H9 (cell line): ENCODE measurements at regions not wholly inside any gene's neighbourhood (a gene's known extent, or its start where the extent isn't known, plus 50 kb on each side); places are given as distances from the start of the nearest gene placed in this dataset.

Experiments
- DNase-seq: peaks from one replicate; pipeline ENCODE4 v3.0.0-alpha.2; 2017
- H2AFZ ChIP-seq: one replicate; pipeline ENCODE4 v1.6.1; 2013; ENCODE audit warnings: mild to moderate bottlenecking, low read length, control low read depth, moderate library complexity
- H2AK5ac ChIP-seq: 2 replicates; pipeline ENCODE4 v1.6.1; 2013; ENCODE audit warnings: low read length, control low read depth, mixed read lengths; ENCODE audit not compliant: insufficient read length
- H2BK120ac ChIP-seq: one replicate; pipeline ENCODE4 v1.6.1; 2013; ENCODE audit warnings: low read depth, mild to moderate bottlenecking, low read length, control low read depth, inconsistent platforms; ENCODE audit not compliant: poor library complexity, severe bottlenecking
- H2BK12ac ChIP-seq: 2 replicates; pipeline ENCODE4 v1.6.1; 2013; ENCODE audit warnings: low read length, control low read depth, mixed read lengths, low read depth; ENCODE audit not compliant: insufficient read length
- H2BK15ac ChIP-seq: 2 replicates; pipeline ENCODE4 v1.6.1; 2013; ENCODE audit warnings: low read depth, low read length, control low read depth
- H2BK20ac ChIP-seq: one replicate; pipeline ENCODE4 v1.6.1; 2013; ENCODE audit warnings: low read depth, mild to moderate bottlenecking, low read length, control low read depth, inconsistent platforms; ENCODE audit not compliant: poor library complexity, severe bottlenecking
- H2BK5ac ChIP-seq: 2 replicates; pipeline ENCODE4 v1.6.1; 2013; ENCODE audit warnings: low read length, control low read depth, mixed read lengths; ENCODE audit not compliant: insufficient read length
- H3K14ac ChIP-seq: 2 replicates; pipeline ENCODE4 v1.6.1; 2013; ENCODE audit warnings: low read length, control low read depth; ENCODE audit not compliant: insufficient read depth
- H3K18ac ChIP-seq: 2 replicates; pipeline ENCODE4 v1.6.1; 2013; ENCODE audit warnings: low read depth, mild to moderate bottlenecking, mixed read lengths, low read length, control low read depth; ENCODE audit not compliant: insufficient read length
- H3K23ac ChIP-seq: 2 replicates; pipeline ENCODE4 v1.6.1; 2013; ENCODE audit warnings: low read length, control low read depth, mixed read lengths, low read depth; ENCODE audit not compliant: insufficient read length
- H3K23me2 ChIP-seq: 2 replicates; pipeline ENCODE4 v1.6.1; 2013; ENCODE audit warnings: low read depth, mild to moderate bottlenecking, mixed read lengths, low read length, control low read depth; ENCODE audit not compliant: insufficient read length, poor library complexity, severe bottlenecking
- H3K27ac ChIP-seq: 2 replicates; pipeline ENCODE4 v1.5.1; 2013; ENCODE audit warnings: low read length, control low read depth, mixed read lengths, low read depth; ENCODE audit not compliant: insufficient read length
- H3K27me3 ChIP-seq: 2 replicates; pipeline ENCODE4 v1.6.1; 2013; ENCODE audit warnings: low read length, control low read depth, inconsistent platforms; ENCODE audit not compliant: insufficient read depth
- H3K4ac ChIP-seq: 2 replicates; pipeline ENCODE4 v1.6.1; 2013; ENCODE audit warnings: low read depth, mild to moderate bottlenecking, control low read depth, inconsistent platforms, low read length, moderate library complexity
- H3K4me1 ChIP-seq: 2 replicates; pipeline ENCODE4 v1.6.1; 2013; ENCODE audit warnings: low read length, control low read depth, inconsistent platforms; ENCODE audit not compliant: insufficient read depth
- H3K4me2 ChIP-seq: 2 replicates; pipeline ENCODE4 v1.6.1; 2013; ENCODE audit warnings: low read length, control low read depth, mixed read lengths; ENCODE audit not compliant: insufficient read length, insufficient read depth
- H3K56ac ChIP-seq: 2 replicates; pipeline ENCODE4 v1.6.1; 2013; ENCODE audit warnings: low read depth, mild to moderate bottlenecking, mixed read lengths, low read length, control low read depth; ENCODE audit not compliant: insufficient read length
- H3K79me1 ChIP-seq: 2 replicates; pipeline ENCODE4 v1.6.1; 2013; ENCODE audit warnings: low read depth, mild to moderate bottlenecking, moderate library complexity, low read length, control low read depth, inconsistent platforms; ENCODE audit not compliant: insufficient read depth, poor library complexity, severe bottlenecking
- H3K79me2 ChIP-seq: 2 replicates; pipeline ENCODE4 v1.6.1; 2013; ENCODE audit warnings: low read length, control low read depth, inconsistent platforms; ENCODE audit not compliant: insufficient read depth
- H3K9ac ChIP-seq: 2 replicates; pipeline ENCODE4 v1.6.1; 2013; ENCODE audit warnings: low read length, control low read depth, mixed read lengths; ENCODE audit not compliant: insufficient read length; ENCODE audit errors: extremely low read depth
- H3K9me3 ChIP-seq: one replicate; pipeline ENCODE4 v1.6.1; 2013; ENCODE audit warnings: low read depth, low read length, inconsistent platforms; ENCODE audit not compliant: control insufficient read depth
- H3T11ph ChIP-seq: one replicate; pipeline ENCODE4 v1.6.1; 2013; ENCODE audit warnings: mild to moderate bottlenecking, low read length, control low read depth, inconsistent platforms
- H4K20me1 ChIP-seq: one replicate; pipeline ENCODE4 v1.6.1; 2013; ENCODE audit not compliant: control insufficient read depth, insufficient read length, insufficient read depth
- H4K5ac ChIP-seq: 2 replicates; pipeline ENCODE4 v1.6.1; 2013; ENCODE audit warnings: low read depth, mild to moderate bottlenecking, mixed read lengths, low read length, control low read depth; ENCODE audit not compliant: insufficient read length
- H4K8ac ChIP-seq: replicated peaks from 2 replicates; pipeline ENCODE4 v1.6.1; 2013; ENCODE audit warnings: low read length, control low read depth, mixed read lengths, low read depth; ENCODE audit not compliant: insufficient read length
- H4K91ac ChIP-seq: 2 replicates; pipeline ENCODE4 v1.6.1; 2013; ENCODE audit warnings: low read depth, mild to moderate bottlenecking, moderate library complexity, mixed read lengths, low read length, control low read depth; ENCODE audit not compliant: insufficient read length
- H3K27ac Mint-ChIP-seq, 3 experiments: 2 replicates in 2 of 3; 3 replicates in 1 of 3; pipeline ENCODE4 v1.8.0; 2020 to 2021; ENCODE audit warnings: mixed read lengths in 3 of 3, mild to moderate bottlenecking in 1 of 3, moderate library complexity in 1 of 3
- H3K27me3 Mint-ChIP-seq: 2 replicates; pipeline ENCODE4 v1.8.0; 2021; ENCODE audit warnings: low read depth, mild to moderate bottlenecking, moderate library complexity, mixed read lengths
- H3K36me3 Mint-ChIP-seq, 3 experiments: 2 replicates in 2 of 3; 3 replicates in 1 of 3; pipeline ENCODE4 v1.8.0; 2020 to 2021; ENCODE audit warnings: low read depth in 3 of 3, mixed read lengths in 3 of 3; ENCODE audit not compliant: insufficient read depth in 1 of 3
- H3K4me1 Mint-ChIP-seq, 2 experiments: 2 replicates each; pipeline ENCODE4 v1.8.0; 2020; ENCODE audit warnings: mixed read lengths in 2 of 2
- H3K4me3 Mint-ChIP-seq, 2 experiments: 2 replicates in 1 of 2; 3 replicates in 1 of 2; pipeline ENCODE4 v1.8.0; 2020 to 2021; ENCODE audit warnings: mild to moderate bottlenecking in 2 of 2, mixed read lengths in 2 of 2, moderate library complexity in 1 of 2
- H3K9me3 Mint-ChIP-seq, 2 experiments: 2 replicates in 1 of 2; 3 replicates in 1 of 2; pipeline ENCODE4 v1.8.0; 2020; ENCODE audit warnings: mild to moderate bottlenecking in 2 of 2, mixed read lengths in 2 of 2, moderate library complexity in 1 of 2
- WGBS: extraction: QIAGEN DNeasy Blood & Tissue Kit; methylation state at CpG from one replicate; pipeline ENCODE4 v1.1.7; 2013; ENCODE audit warnings: missing lambda C conversion rate, low lambda C conversion rate, mixed read lengths; ENCODE audit not compliant: insufficient read length; ENCODE audit errors: extremely low coverage; 5-methylcytosine and 5-hydroxymethylcytosine counted together
- TF ChIP-seq, protein P1 (sequence below): fragments of 200-600 bp; sonication (generic); conservative IDR thresholded peaks from 3 replicates; pipeline ENCODE4 v1.8.0; 2021; ENCODE audit warnings: antibody characterized with exemption, mild to moderate bottlenecking

DNA sequence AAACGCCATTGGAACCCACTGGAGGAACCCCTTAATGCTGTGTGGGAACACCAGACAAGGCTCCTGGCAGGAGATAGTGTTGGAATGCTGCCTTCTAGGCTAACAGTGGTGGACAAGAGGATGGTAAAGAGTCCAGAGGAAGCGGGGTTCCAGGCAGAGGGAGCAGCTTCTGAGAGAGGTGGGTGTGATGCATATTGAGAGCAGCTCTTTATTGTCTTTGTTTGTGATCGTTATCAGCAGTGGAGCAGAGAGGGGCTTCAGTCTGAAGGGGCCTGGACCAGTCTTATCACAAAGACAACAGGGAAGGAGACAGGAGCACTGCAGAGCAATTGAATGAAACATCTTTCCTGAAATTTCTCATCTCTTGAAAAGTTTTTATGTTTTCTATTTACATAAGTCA lies 106.8 kb upstream of the PLET1 start:
- H3K4me1 Mint-ChIP-seq: peaks cover 7 to 11% of the 10 kb centered on the region in 2 experiments
- H3K23me2 ChIP-seq: no peaks in the 10 kb centered on the region

More for the DNA sequence above, 106.8 kb upstream of the PLET1 start:
- Mint-ChIP-seq H3K27me3 (peaks cover 7% of the 10 kb centered on the region), H3K4me3 (no peak overlapping the region), H3K27ac (no peak overlapping the region), H3K36me3 (peaks cover 0 to 1% (median 0%) of the 10 kb centered on the region in 3 experiments; a peak in 1 of 7 replicates), H3K9me3 (peaks cover 2 to 7% of the 10 kb centered on the region in 2 experiments; a peak in 3 of 5 replicates)
- no peaks in the 10 kb centered on the region for H3K79me2 ChIP-seq
- H2BK12ac ChIP-seq: no peak overlapping the region
- no peaks in the 10 kb centered on the region for H4K20me1 ChIP-seq
- no peak overlapping the region for H3K4me2 ChIP-seq
- WGBS: no CpG with 5 or more reads among the region's 3 CpGs
- no peak overlapping the region for H3K18ac ChIP-seq
- no peak for DNase-seq
- H4K5ac ChIP-seq: no peak overlapping the region
- H3K4ac ChIP-seq: no peak overlapping the region
- H3K79me1 ChIP-seq: no peaks in the 10 kb centered on the region
- H2BK120ac ChIP-seq: no peak overlapping the region
- H3K56ac ChIP-seq: no peak overlapping the region
- no peak overlapping the region for H3K27ac ChIP-seq
- no peak overlapping the region for H3T11ph ChIP-seq
- H3K27me3 ChIP-seq: no peaks in the 10 kb centered on the region
- no peak overlapping the region for H2BK20ac ChIP-seq
- H3K9me3 ChIP-seq: no peaks in the 10 kb centered on the region
- H3K9ac ChIP-seq: no peak overlapping the region
- H3K23ac ChIP-seq: no peak overlapping the region
- H4K91ac ChIP-seq: no peak overlapping the region
- no peak overlapping the region for H2BK15ac ChIP-seq
- no peak overlapping the region for H3K14ac ChIP-seq
- H2BK5ac ChIP-seq: no peak overlapping the region
- no peaks in the 10 kb centered on the region for H3K4me1 ChIP-seq
- H2AK5ac ChIP-seq: no peak overlapping the region
- TF ChIP-seq, protein P1, sequence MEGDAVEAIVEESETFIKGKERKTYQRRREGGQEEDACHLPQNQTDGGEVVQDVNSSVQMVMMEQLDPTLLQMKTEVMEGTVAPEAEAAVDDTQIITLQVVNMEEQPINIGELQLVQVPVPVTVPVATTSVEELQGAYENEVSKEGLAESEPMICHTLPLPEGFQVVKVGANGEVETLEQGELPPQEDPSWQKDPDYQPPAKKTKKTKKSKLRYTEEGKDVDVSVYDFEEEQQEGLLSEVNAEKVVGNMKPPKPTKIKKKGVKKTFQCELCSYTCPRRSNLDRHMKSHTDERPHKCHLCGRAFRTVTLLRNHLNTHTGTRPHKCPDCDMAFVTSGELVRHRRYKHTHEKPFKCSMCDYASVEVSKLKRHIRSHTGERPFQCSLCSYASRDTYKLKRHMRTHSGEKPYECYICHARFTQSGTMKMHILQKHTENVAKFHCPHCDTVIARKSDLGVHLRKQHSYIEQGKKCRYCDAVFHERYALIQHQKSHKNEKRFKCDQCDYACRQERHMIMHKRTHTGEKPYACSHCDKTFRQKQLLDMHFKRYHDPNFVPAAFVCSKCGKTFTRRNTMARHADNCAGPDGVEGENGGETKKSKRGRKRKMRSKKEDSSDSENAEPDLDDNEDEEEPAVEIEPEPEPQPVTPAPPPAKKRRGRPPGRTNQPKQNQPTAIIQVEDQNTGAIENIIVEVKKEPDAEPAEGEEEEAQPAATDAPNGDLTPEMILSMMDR: no peak
- H2AFZ ChIP-seq: no peak overlapping the region
- no peak overlapping the region for H4K8ac ChIP-seq
